ENCODE measurements at regions not wholly inside any gene's neighbourhood (a gene's known extent, or its start where the extent isn't known, plus 50 kb on each side); places are given as distances from the start of the nearest gene placed in this dataset.
A peak's percentile ranks its signal among the peaks of the same experiment; 100 is the strongest.

DNA sequence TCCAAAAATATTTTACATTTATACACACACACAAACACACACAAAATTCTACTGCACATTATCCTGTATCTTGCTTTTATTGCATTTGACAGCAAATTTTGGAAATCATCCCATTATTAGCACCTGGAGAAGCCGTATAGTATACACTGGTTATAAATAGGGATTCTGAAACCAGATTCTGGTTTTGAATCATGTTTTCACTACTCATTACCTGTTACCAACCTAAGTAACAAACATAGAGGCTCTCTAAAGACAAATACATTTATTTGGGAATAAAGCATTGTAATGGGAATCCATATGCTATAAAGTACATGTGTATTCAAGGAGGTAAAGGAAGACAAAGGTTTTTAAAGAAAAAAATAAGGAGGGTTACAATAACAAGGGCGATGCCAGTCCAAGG is 106.8 kb downstream of the OR2B2 start:
- Histone ChIP-seq H4K91ac (ENCODE audit: insufficient read length, low read depth, low read length) (no peak overlapping the region), H3K4ac (ENCODE audit: low read depth, low read length) (no peak overlapping the region), H3K27ac (ENCODE audit: insufficient read length, low read depth, low read length) (no peak overlapping the region), H3K27me3 (ENCODE audit: insufficient read depth, low read length) (no peaks in the 10 kb centered on the region), H3K56ac (ENCODE audit: insufficient read length, low read depth, low read length) (no peak overlapping the region), H2AK5ac (ENCODE audit: insufficient read length, low read length) (no peak overlapping the region), H4K5ac (ENCODE audit: insufficient read length, low read depth, low read length) (no peak overlapping the region), H2BK20ac (ENCODE audit: low read depth, low read length, poor library complexity, severe bottlenecking) (no peak overlapping the region), H2BK12ac (ENCODE audit: insufficient read length, low read depth, low read length) (no peak overlapping the region), H2AFZ (ENCODE audit: low read length) (no peak overlapping the region), H3K23ac (ENCODE audit: insufficient read length, low read depth, low read length) (no peak overlapping the region), H3K18ac (ENCODE audit: insufficient read length, low read depth, low read length) (no peak overlapping the region), H4K8ac (replicated peaks; ENCODE audit: insufficient read length, low read depth, low read length) (no peak overlapping the region), H3K79me1 (ENCODE audit: insufficient read depth, low read depth, low read length, poor library complexity, severe bottlenecking) (no peaks in the 10 kb centered on the region), H3K9ac (ENCODE audit: extremely low read depth, insufficient read length, low read length) (no peak overlapping the region), H3K4me1 (ENCODE audit: insufficient read depth, low read length) (no peaks in the 10 kb centered on the region), H3T11ph (ENCODE audit: low read length) (no peak overlapping the region), H3K79me2 (ENCODE audit: insufficient read depth, low read length) (no peaks in the 10 kb centered on the region), H2BK120ac (ENCODE audit: low read depth, low read length, poor library complexity, severe bottlenecking) (no peak overlapping the region), H3K23me2 (ENCODE audit: insufficient read length, low read depth, low read length, poor library complexity, severe bottlenecking) (peaks cover 10% of the 10 kb centered on the region), H2BK5ac (ENCODE audit: insufficient read length, low read length) (no peak overlapping the region), H3K9me3 (ENCODE audit: control insufficient read depth, low read depth, low read length) (no peaks in the 10 kb centered on the region), H2BK15ac (ENCODE audit: low read depth, low read length) (no peak overlapping the region), H3K4me2 (ENCODE audit: insufficient read depth, insufficient read length, low read length) (no peak overlapping the region), H3K14ac (ENCODE audit: insufficient read depth, low read length) (no peak overlapping the region), H4K20me1 (ENCODE audit: control insufficient read depth, insufficient read depth, insufficient read length) (no peaks in the 10 kb centered on the region)
- Mint-ChIP-seq H3K36me3 (ENCODE audit: insufficient read depth in 1 of 3, low read depth in 3 of 3) (peaks cover 0 to 1% (median 0%) of the 10 kb centered on the region in 3 experiments; a peak in 2 of 7 replicates), H3K4me3 (peak overlapping the region in 1 of 2 experiments; percentile 1; a peak in 1 of 5 replicates), H3K27me3 (ENCODE audit: low read depth) (peaks cover 2% of the 10 kb centered on the region; the same call in 1 of the 2 replicates), H3K27ac (peak overlapping the region in 1 of 3 experiments; percentile 12; a peak in 2 of 7 replicates), H3K4me1 (peaks cover 24 to 30% of the 10 kb centered on the region in 2 experiments), H3K9me3 (no peaks in the 10 kb centered on the region)
- DNase-seq, result no peak
- WGBS (ENCODE audit: extremely low coverage, insufficient read length, low lambda C conversion rate), result no CpG with 5 or more reads among the region's 2 CpGs
- TF ChIP-seq, protein P1, sequence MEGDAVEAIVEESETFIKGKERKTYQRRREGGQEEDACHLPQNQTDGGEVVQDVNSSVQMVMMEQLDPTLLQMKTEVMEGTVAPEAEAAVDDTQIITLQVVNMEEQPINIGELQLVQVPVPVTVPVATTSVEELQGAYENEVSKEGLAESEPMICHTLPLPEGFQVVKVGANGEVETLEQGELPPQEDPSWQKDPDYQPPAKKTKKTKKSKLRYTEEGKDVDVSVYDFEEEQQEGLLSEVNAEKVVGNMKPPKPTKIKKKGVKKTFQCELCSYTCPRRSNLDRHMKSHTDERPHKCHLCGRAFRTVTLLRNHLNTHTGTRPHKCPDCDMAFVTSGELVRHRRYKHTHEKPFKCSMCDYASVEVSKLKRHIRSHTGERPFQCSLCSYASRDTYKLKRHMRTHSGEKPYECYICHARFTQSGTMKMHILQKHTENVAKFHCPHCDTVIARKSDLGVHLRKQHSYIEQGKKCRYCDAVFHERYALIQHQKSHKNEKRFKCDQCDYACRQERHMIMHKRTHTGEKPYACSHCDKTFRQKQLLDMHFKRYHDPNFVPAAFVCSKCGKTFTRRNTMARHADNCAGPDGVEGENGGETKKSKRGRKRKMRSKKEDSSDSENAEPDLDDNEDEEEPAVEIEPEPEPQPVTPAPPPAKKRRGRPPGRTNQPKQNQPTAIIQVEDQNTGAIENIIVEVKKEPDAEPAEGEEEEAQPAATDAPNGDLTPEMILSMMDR (conservative IDR thresholded peaks at IDR 0.05), result no peak
